GM12892 (cell line): ENCODE measurements at regions not wholly inside any gene's neighbourhood (a gene's known extent, or its start where the extent isn't known, plus 50 kb on each side); places are given as distances from the start of the nearest gene placed in this dataset.

Experiments used
- POLR2A ChIP-seq: IDR thresholded peaks from 2 replicates; pipeline ENCODE4 v1.6.1; 2011; ENCODE audit warnings: low read depth, low read length, control low read depth
- POLR2AphosphoS5 ChIP-seq: IDR thresholded peaks from 2 replicates; pipeline ENCODE4 v1.6.1; 2011; ENCODE audit warnings: low read depth, low read length, control low read depth
- TAF1 ChIP-seq: IDR thresholded peaks from 2 replicates; pipeline ENCODE4 v1.6.1; 2011; ENCODE audit warnings: low read depth, mild to moderate bottlenecking, control low read depth, low read length, borderline replicate concordance

DNA sequence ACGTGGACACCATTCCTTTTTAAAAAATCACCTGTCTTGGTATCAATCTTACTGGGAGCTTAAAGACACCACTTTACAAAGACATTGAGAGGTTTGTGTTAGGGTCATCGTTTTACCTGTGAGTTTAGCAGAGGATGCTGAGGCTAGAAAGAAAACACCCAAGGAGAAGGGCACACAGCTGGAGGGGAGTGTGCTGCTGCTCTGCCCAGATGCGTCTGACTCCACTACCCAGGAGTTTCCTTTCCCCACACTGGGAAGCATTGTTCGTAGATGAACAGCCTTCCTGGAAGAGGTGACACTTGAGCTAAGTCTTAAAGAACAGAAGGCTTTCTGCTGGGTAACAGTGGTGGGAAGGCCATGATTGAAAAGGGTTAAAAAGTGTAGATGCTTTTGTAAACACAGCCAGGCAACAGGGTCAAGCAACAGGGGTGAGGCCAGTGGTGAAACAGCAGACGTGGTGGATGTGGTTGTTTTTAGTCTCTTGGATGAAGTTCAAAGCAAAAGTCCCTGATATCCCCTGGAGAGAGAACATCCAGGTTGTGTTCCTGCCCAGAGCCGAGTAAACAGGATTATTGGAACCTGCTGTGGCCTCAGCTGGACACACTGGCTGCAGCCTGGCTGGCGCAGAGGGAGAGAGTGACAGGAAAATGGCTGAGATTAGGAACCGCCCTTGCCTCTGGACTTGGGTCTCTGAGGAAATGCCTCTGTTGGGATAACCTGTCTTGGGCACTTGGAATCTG is 198.6 kb upstream of the JUN start:
- no peak for TF ChIP-seq TAF1
- TF ChIP-seq POLR2A: no peak
- no peak for TF ChIP-seq POLR2AphosphoS5
